ENCODE measurements at regions not wholly inside any gene's neighbourhood (a gene's known extent, or its start where the extent isn't known, plus 50 kb on each side); places are given as distances from the start of the nearest gene placed in this dataset.

DNA sequence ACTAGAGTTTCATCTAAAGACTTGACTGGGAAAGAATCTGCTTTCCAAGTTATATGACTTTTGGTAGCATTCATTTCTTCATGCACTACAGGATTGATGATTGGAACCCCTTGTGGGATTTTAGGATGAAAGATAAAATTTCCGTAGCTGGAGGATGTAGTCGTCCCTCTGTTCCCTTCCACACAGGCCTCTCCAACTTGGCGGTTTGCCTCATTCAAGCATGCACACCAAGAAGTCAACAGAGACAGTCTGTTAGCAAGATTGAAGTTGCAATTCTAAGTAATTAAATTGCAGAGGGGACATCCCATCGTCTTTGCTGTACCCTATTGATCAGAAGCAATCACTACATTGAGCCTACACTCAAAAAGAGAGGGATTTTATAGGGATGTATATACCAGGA, 777.4 kb upstream of the HS3ST1 start:
- Histone ChIP-seq H3K27me3 (no peaks in the 10 kb centered on the region), H3K4me3 (no peak overlapping the region), H3K36me3 (no peaks in the 10 kb centered on the region), H3K4me1 (no peaks in the 10 kb centered on the region), H3K9me3 (no peaks in the 10 kb centered on the region), H3K27ac (no peak overlapping the region)
- TF ChIP-seq POLR2A (IDR thresholded peaks at IDR 0.05): no peak
- TF ChIP-seq, protein P1, sequence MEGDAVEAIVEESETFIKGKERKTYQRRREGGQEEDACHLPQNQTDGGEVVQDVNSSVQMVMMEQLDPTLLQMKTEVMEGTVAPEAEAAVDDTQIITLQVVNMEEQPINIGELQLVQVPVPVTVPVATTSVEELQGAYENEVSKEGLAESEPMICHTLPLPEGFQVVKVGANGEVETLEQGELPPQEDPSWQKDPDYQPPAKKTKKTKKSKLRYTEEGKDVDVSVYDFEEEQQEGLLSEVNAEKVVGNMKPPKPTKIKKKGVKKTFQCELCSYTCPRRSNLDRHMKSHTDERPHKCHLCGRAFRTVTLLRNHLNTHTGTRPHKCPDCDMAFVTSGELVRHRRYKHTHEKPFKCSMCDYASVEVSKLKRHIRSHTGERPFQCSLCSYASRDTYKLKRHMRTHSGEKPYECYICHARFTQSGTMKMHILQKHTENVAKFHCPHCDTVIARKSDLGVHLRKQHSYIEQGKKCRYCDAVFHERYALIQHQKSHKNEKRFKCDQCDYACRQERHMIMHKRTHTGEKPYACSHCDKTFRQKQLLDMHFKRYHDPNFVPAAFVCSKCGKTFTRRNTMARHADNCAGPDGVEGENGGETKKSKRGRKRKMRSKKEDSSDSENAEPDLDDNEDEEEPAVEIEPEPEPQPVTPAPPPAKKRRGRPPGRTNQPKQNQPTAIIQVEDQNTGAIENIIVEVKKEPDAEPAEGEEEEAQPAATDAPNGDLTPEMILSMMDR (IDR thresholded peaks at IDR 0.05): no peak
- no peak for TF ChIP-seq EP300 (IDR thresholded peaks at IDR 0.05)
- 68 to 70% methylated on average over 4 of the region's 4 CpGs for WGBS, 2 donors
- no peak for DNase-seq (ENCODE audit: low spot score in 2 of 2)

DNA sequence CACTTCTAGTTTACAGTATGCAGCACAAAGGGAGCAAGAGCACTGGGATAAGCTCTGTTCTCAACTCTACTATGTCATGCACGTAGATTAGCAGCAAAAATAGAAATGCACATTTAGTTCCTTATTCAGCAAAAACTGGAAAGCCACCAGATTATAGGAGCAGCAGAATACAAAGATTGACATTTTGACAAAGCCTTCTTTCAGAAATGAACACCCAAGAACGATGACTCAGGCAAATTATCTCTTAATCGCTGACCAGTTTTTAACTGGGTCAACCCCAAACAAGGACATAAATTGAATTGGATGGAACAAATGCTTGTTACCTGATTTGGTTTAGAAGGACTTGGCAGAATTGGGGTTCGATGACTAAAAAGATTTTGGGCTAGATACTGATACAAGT, 775.3 kb upstream of the HS3ST1 start:
- no peaks in the 10 kb centered on the region for H3K4me1 ChIP-seq
- H3K36me3 ChIP-seq: no peaks in the 10 kb centered on the region
- TF ChIP-seq, protein P1 (IDR thresholded peaks at IDR 0.05): no peak
- TF ChIP-seq POLR2A (IDR thresholded peaks at IDR 0.05) (no peak), EP300 (IDR thresholded peaks at IDR 0.05) (no peak)
- no peaks in the 10 kb centered on the region for H3K9me3 ChIP-seq
- no peak for DNase-seq (ENCODE audit: low spot score in 2 of 2)
- H3K27ac ChIP-seq: no peak overlapping the region
- no peak overlapping the region for H3K4me3 ChIP-seq
- WGBS, 2 donors: 40 to 45% methylated on average over 4 of the region's 4 CpGs
- H3K27me3 ChIP-seq: no peaks in the 10 kb centered on the region

DNA sequence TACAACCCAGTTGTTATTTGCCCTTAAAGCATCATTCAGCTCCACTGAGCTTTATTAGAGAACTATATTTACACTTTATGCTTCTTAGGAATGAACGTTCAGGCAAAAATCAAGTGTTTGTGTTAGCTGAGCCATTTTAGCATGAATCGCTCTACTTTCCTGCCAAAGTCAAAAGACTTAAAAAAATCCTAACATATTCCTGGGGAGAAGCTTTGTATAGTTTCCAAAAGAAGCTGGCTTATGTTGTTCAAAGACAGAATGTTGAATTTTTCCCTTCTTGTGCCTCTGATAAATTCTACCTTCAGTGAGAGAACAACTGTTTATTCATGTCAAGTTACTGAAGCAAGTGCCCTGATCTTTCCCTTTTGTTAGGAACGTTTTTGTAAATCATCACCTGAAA, 771.5 kb upstream of the HS3ST1 start:
- no peak for DNase-seq (ENCODE audit: low spot score in 2 of 2)
- Histone ChIP-seq H3K4me1 (no peaks in the 10 kb centered on the region), H3K36me3 (no peaks in the 10 kb centered on the region), H3K27ac (no peak overlapping the region), H3K27me3 (no peaks in the 10 kb centered on the region), H3K9me3 (peaks cover 0 to 6% (median 0%) of the 10 kb centered on the region in 4 donors), H3K4me3 (no peak overlapping the region)
- WGBS, 2 donors: 36 to 46% methylated on average over 3 of the region's 3 CpGs
- TF ChIP-seq, protein P1 (IDR thresholded peaks at IDR 0.05): no peak
- TF ChIP-seq POLR2A (IDR thresholded peaks at IDR 0.05) (no peak), EP300 (IDR thresholded peaks at IDR 0.05) (no peak)

DNA sequence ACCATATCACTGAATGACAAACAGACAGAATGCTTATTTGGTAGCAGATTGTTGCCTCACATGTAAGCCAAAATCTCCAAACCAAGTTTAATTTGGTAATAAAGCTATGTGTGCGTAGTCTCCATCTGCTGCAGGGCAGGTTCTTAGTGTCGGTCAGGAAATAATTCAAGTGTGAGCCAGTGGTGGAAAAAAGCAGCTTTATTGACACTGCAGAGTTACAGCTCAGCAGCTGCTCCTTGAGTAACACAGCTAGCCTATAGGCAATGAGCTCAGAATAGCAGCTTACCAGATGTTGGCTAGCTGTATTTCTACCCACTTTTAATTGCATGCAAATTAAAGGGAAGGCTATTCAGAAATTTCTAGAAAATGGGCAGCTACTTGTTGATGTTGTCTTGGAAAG, 757.8 kb upstream of the HS3ST1 start:
- H3K27ac ChIP-seq: no peak overlapping the region
- no peak for DNase-seq (ENCODE audit: low spot score in 2 of 2)
- no peaks in the 10 kb centered on the region for H3K36me3 ChIP-seq
- no peaks in the 10 kb centered on the region for H3K27me3 ChIP-seq
- WGBS, 2 donors: 73 to 77% methylated on average over 2 of the region's 2 CpGs
- no peaks in the 10 kb centered on the region for H3K4me1 ChIP-seq
- TF ChIP-seq, protein P1 (IDR thresholded peaks at IDR 0.05): no peak
- no peak for TF ChIP-seq EP300 (IDR thresholded peaks at IDR 0.05)
- TF ChIP-seq POLR2A (IDR thresholded peaks at IDR 0.05): no peak
- H3K9me3 ChIP-seq: no peaks in the 10 kb centered on the region
- H3K4me3 ChIP-seq: no peak overlapping the region

DNA sequence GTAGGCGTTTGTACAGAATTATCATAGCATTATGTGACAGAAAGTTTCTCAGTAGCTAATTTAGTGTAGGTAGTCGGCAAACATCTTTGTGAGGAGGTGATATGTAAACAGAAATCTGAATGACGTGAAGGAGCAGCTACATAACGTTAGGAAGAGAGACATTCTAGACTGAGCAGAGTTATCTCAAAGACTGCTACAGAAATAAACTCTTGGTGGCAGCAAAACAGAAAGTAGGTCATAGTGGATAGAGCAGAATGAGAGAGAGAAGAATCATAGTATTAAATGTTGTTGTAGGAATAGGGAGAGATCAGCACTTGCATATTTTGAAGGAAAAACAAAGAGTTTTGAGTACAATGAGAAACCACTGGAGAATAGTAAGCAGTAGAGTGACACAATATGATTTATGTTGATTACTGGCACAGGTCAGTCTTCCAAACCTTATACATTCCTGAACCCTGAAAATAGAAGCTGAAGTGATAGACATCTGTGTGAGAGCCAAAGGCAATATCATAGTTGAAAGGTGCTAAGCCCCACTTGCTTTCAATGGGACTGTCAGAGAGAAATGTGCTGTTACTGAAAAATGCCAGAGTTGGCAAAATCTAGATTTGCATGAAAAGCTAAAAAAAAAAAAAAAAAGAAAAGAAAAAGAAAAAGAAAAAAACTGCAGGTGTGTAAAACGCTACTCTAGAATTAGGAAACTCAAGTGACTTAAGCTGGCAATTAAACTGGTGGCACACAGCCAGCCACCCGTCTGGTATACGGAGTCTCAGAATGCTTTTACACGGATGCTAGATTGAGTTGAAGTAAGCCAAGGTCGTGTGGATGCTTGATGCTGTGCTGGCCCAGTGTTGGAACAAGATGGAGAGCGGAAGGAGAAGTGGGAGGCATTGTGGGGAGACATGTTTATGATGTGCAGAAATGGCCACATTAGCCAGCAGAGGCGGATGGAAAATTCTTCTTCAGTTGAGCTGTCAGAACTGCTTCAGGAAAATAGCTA, 750.2 kb upstream of the HS3ST1 start:
- TF ChIP-seq, protein P1 (IDR thresholded peaks at IDR 0.05): no peak
- TF ChIP-seq EP300 (IDR thresholded peaks at IDR 0.05): no peak
- TF ChIP-seq POLR2A (IDR thresholded peaks at IDR 0.05): no peak
- no peak for DNase-seq (ENCODE audit: low spot score in 2 of 2)
- Histone ChIP-seq H3K9me3 (no peaks in the 10 kb centered on the region), H3K4me3 (no peak overlapping the region), H3K27me3 (no peaks in the 10 kb centered on the region), H3K36me3 (no peaks in the 10 kb centered on the region), H3K4me1 (no peaks in the 10 kb centered on the region), H3K27ac (no peak overlapping the region)
- WGBS, 2 donors: 54 to 59% methylated on average over 11 of the region's 11 CpGs

All from tibial nerve (tissue), 4 donors.